PC-9 (cell line): ENCODE measurements at regions not wholly inside any gene's neighbourhood (a gene's known extent, or its start where the extent isn't known, plus 50 kb on each side); places are given as distances from the start of the nearest gene placed in this dataset.

Experiments used
- BruUV-seq: library from RNA; stranded (reverse); fragments of 400-500 nt; replicated peaks from 2 replicates; lab custom pipeline; 2021; lab: Mats Ljungman, UMichigan
- CTCF ChIA-PET: fragments of 300-600 bp; sonication (Branson Sonifier 250); formaldehyde crosslinking; loops from one replicate; lab custom pipeline; 2022; ENCODE audit warnings: antibody characterized with exemption; lab: Charles Lee
- POLR2A ChIA-PET: fragments of 300-600 bp; sonication (Branson Sonifier 250); formaldehyde crosslinking; loops from one replicate; lab custom pipeline; 2022; ENCODE audit warnings: antibody characterized with exemption; ENCODE audit not compliant: unreplicated experiment; lab: Charles Lee
- DNase-seq, 2 experiments: peaks; one replicate each; pipeline versions ENCODE4 v3.0.0 to v3.0.0-alpha.2; 2015 to 2022; ENCODE audit warnings: mixed read lengths in 1 of 2
- H2AFZ ChIP-seq: fragments of 200-600 bp; sonication (generic); 2 replicates; pipeline ENCODE4 v1.8.1; 2017; ENCODE audit warnings: antibody characterized with exemption
- H3F3A ChIP-seq: fragments of 200-600 bp; sonication (generic); 2 replicates; pipeline ENCODE4 v1.8.1; 2017; ENCODE audit warnings: antibody characterized with exemption, mild to moderate bottlenecking, low read depth; ENCODE audit not compliant: insufficient read depth
- H3K27ac ChIP-seq: fragments of 200-600 bp; sonication (generic); 2 replicates; pipeline ENCODE4 v1.6.1; 2016; ENCODE audit warnings: mixed run types
- H3K27me3 ChIP-seq: fragments of 200-600 bp; sonication (generic); 2 replicates; pipeline ENCODE4 v1.6.1; 2016; ENCODE audit warnings: low read depth, mixed run types; ENCODE audit not compliant: insufficient read depth
- H3K36me3 ChIP-seq: fragments of 200-600 bp; sonication (generic); 2 replicates; pipeline ENCODE4 v1.6.1; 2016; ENCODE audit warnings: low read depth, mixed run types
- H3K4me1 ChIP-seq: fragments of 200-600 bp; sonication (generic); replicated peaks from 2 replicates; pipeline ENCODE4 v1.6.1; 2016; ENCODE audit warnings: mixed run types; ENCODE audit not compliant: insufficient read depth
- H3K4me2 ChIP-seq: fragments of 200-600 bp; sonication (generic); 2 replicates; pipeline ENCODE4 v1.6.1; 2017; ENCODE audit warnings: mixed run types
- H3K4me3 ChIP-seq: fragments of 200-600 bp; sonication (generic); 2 replicates; pipeline ENCODE4 v1.6.1; 2016; ENCODE audit warnings: mixed run types
- H3K79me2 ChIP-seq: fragments of 200-600 bp; sonication (generic); 2 replicates; pipeline ENCODE4 v1.6.1; 2017; ENCODE audit warnings: low read depth, mixed run types
- H3K9me2 ChIP-seq: fragments of 200-600 bp; sonication (generic); 2 replicates; pipeline ENCODE4 v1.8.1; 2017; ENCODE audit warnings: mild to moderate bottlenecking; ENCODE audit not compliant: insufficient read depth
- H3K9me3 ChIP-seq: fragments of 200-600 bp; sonication (generic); 2 replicates; pipeline ENCODE4 v1.8.1; 2016; ENCODE audit warnings: low read depth; ENCODE audit not compliant: insufficient read depth
- H4K20me1 ChIP-seq: fragments of 200-600 bp; sonication (generic); 2 replicates; pipeline ENCODE4 v1.8.1; 2017; ENCODE audit not compliant: insufficient read depth
- EZH2 ChIP-seq: fragments of 200-600 bp; sonication (generic); IDR thresholded peaks from 2 replicates; pipeline ENCODE4 v1.8.0; 2017; ENCODE audit warnings: antibody characterized with exemption, low read depth
- intact Hi-C: fragments of 100-400 bp; cut with micrococcal nuclease; formaldehyde crosslinking; loops from one replicate; pipeline ENCODE4 v1.10.0; 2022; ENCODE audit not compliant: unreplicated experiment
- TF ChIP-seq, protein P1 (sequence below): fragments of 200-600 bp; sonication (generic); conservative IDR thresholded peaks from 2 replicates; pipeline ENCODE4 v1.6.1; 2017; ENCODE audit warnings: mixed run types, antibody characterized with exemption, mild to moderate bottlenecking, moderate library complexity

GRCh38 chr4:174144106-174144505 lies 139.4 kb downstream of the FBXO8 start:
- Histone ChIP-seq H4K20me1 (no peaks in the 10 kb centered on the region), H2AFZ (no peak overlapping the region), H3K27me3 (no peaks in the 10 kb centered on the region), H3K9me3 (no peaks in the 10 kb centered on the region), H3F3A (no peaks in the 10 kb centered on the region), H3K4me3 (no peak overlapping the region), H3K9me2 (no peaks in the 10 kb centered on the region), H3K4me2 (no peak overlapping the region), H3K36me3 (no peaks in the 10 kb centered on the region), H3K27ac (no peak overlapping the region), H3K79me2 (no peaks in the 10 kb centered on the region), H3K4me1 (no peaks in the 10 kb centered on the region)
- no peak for TF ChIP-seq EZH2
- TF ChIP-seq, protein P1, sequence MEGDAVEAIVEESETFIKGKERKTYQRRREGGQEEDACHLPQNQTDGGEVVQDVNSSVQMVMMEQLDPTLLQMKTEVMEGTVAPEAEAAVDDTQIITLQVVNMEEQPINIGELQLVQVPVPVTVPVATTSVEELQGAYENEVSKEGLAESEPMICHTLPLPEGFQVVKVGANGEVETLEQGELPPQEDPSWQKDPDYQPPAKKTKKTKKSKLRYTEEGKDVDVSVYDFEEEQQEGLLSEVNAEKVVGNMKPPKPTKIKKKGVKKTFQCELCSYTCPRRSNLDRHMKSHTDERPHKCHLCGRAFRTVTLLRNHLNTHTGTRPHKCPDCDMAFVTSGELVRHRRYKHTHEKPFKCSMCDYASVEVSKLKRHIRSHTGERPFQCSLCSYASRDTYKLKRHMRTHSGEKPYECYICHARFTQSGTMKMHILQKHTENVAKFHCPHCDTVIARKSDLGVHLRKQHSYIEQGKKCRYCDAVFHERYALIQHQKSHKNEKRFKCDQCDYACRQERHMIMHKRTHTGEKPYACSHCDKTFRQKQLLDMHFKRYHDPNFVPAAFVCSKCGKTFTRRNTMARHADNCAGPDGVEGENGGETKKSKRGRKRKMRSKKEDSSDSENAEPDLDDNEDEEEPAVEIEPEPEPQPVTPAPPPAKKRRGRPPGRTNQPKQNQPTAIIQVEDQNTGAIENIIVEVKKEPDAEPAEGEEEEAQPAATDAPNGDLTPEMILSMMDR = no peak
- ChIA-PET POLR2A (no interaction called here), CTCF (no interaction called here)
- no peak for DNase-seq
- intact Hi-C loops = no loop called here
- no TSS peak for BruUV-seq

GRCh38 chr4:174141876-174142275 lies 141.6 kb downstream of the FBXO8 start:
- Histone ChIP-seq H3K27ac (no peak overlapping the region), H3K27me3 (no peaks in the 10 kb centered on the region), H3K4me1 (no peaks in the 10 kb centered on the region), H3F3A (no peaks in the 10 kb centered on the region), H3K79me2 (no peaks in the 10 kb centered on the region), H4K20me1 (no peaks in the 10 kb centered on the region), H2AFZ (no peak overlapping the region), H3K9me2 (no peaks in the 10 kb centered on the region), H3K9me3 (no peaks in the 10 kb centered on the region), H3K4me3 (no peak overlapping the region), H3K4me2 (no peak overlapping the region), H3K36me3 (no peaks in the 10 kb centered on the region)
- CTCF ChIA-PET = no interaction called here
- intact Hi-C loops = no loop called here
- POLR2A ChIA-PET = no interaction called here
- no peak for DNase-seq
- no TSS peak for BruUV-seq
- TF ChIP-seq EZH2 = no peak
- TF ChIP-seq, protein P1 = no peak

DNA sequence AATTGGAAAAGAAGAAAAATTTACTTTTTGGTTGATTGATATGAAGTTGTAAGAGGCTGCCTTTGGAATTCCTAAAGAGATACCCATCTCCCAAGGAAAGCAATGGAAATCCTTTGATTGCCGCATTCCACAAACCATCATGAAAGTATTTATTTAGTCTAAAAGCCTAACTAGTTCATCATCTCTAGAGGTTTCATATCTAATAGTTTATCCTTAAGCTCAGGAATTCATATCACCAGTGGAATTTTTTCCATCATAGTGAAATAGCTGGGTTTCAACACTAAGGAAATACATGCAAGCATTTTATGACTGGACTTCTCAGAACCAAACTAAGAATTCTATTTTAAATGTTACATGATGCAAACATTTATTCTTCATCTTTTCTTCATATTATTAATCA lies 144.9 kb downstream of the FBXO8 start:
- no peak for TF ChIP-seq EZH2
- TF ChIP-seq, protein P1 = no peak
- no peaks in the 10 kb centered on the region for H4K20me1 ChIP-seq
- no peaks in the 10 kb centered on the region for H3K79me2 ChIP-seq
- no peak for DNase-seq
- ChIA-PET POLR2A (no interaction called here), CTCF (no interaction called here)
- no peaks in the 10 kb centered on the region for H3K9me3 ChIP-seq
- intact Hi-C loops = no loop called here
- no peak overlapping the region for H3K27ac ChIP-seq
- H3F3A ChIP-seq = no peaks in the 10 kb centered on the region
- no peaks in the 10 kb centered on the region for H3K4me1 ChIP-seq
- H3K27me3 ChIP-seq = no peaks in the 10 kb centered on the region
- no peak overlapping the region for H3K4me3 ChIP-seq
- no peak overlapping the region for H2AFZ ChIP-seq
- BruUV-seq = no TSS peak
- no peak overlapping the region for H3K4me2 ChIP-seq
- H3K9me2 ChIP-seq = no peaks in the 10 kb centered on the region
- no peaks in the 10 kb centered on the region for H3K36me3 ChIP-seq
